HG02852 (cell line): ENCODE measurements at regions not wholly inside any gene's neighbourhood (a gene's known extent, or its start where the extent isn't known, plus 50 kb on each side); places are given as distances from the start of the nearest gene placed in this dataset.

Experiments used
- ATAC-seq: cut with Tn5 transposase; IDR thresholded peaks from one replicate; pipeline ENCODE4 v1.9.1; 2021; ENCODE audit warnings: mild to moderate bottlenecking, moderate library complexity; ENCODE audit not compliant: unreplicated experiment

DNA sequence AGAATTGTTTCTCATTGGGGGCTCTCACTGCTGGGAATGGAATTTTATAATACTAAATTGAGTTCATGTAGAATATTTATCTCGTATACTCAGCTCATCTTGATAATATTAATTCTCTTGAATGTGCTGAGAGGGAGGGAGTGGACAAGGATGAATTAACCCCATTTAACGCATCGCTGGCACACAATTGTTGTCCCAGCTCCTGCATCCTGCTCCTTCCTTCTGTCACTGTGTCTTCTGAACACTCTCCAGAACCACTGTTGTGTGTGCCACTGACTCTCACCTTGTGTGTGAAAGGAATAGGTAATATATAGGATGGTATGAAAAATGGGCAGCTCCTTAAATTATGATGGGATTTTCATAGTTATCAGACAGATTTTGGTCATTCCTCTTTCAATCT is 267.3 kb downstream of the MTRR start:
- ATAC-seq, result no peak

GRCh38 chr5:8137941-8138550 is 269.1 kb downstream of the MTRR start:
- ATAC-seq, result no peak

GRCh38 chr5:8138884-8139283 is 269.9 kb downstream of the MTRR start:
- ATAC-seq, result no peak

DNA sequence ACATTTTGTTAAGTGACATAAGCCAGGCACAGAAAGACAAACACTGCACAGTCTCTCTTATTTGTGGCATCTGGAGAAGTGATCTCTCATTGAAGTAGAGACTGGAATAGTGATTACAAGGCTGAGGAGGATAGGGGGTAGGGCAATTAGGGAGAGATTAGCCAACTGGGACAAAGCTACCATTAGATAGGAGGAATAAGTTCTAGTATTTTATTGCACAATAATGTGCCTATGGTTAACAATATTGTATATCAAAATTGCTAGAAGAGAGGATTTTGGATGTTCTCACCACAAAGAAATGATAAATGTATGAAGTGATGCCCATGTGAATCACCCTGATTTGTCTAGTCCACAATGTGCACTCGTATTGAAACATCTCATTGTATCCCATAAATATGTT is 281.8 kb downstream of the MTRR start:
- ATAC-seq, result no peak

DNA sequence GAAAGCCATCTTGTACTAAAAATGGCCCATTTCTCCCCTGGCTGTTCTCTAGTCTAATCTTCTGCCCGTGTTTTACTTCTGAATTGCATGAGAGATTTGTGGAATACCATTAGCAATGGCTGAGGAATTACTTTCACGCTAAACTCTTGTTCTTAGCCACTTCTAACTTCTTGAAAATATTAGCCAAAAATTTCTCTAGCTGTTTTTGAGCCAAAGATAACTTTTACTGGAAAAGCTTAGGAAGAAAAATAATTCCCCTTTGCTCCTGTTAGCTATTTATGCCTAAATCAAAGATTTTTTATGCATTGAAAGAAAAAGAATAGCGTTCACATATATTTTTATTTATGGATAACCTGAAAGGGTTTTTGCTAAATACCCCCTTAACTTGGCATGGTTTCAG is 287.8 kb downstream of the MTRR start:
- ATAC-seq, result no peak

DNA sequence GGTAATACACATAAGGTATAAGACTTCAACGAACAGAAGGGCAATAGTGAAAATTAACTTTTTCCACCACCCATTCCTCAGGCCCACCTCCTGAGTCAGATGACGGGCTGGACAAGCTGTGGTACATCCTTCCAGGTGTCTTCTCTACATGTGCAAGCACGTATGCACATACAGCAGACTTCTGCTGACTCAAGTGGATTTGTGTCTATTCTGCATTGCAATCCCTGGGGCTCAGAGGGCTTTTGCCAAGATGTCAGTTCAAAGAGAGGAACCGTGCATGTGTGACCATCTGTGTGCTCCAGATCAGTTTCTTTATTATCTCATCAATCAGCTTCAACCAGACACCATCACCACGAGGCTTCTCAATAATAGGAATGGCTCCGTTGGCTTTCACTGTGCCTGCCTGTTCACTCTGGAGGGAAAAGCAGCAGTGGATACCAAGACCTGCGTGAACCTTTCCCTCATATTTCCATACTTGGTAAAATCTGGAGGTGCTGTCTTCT is 288.4 kb downstream of the MTRR start:
- ATAC-seq, result no peak

GRCh38 chr5:8176101-8176693 is 307.2 kb downstream of the MTRR start:
- ATAC-seq, result no peak

- peak; percentile 97 for ATAC-seq
These were observed 315.6 kb downstream of the MTRR start for GRCh38 chr5:8184455-8185063.

DNA sequence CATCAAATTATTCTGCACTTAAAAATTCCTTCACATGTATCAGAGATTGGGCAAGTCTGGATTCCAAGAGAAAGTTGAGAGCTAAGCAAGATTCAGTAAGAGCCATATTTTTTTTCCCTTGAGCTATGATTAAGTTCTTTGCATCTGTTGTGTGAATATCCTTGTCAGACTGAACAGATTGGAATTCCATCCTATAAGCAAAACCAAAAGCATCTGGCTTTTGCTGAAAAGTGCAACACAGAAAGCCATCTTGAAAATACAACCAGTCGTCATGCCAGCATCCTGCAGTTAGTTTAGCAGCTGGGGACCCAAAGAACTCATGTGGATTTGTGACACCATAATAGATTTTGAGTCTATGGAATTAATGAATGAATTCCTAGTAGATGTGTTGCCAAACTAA is 316.9 kb downstream of the MTRR start:
- ATAC-seq, result no peak

- no peak for ATAC-seq
These were observed 320.1 kb downstream of the MTRR start for GRCh38 chr5:8188874-8189565.

DNA sequence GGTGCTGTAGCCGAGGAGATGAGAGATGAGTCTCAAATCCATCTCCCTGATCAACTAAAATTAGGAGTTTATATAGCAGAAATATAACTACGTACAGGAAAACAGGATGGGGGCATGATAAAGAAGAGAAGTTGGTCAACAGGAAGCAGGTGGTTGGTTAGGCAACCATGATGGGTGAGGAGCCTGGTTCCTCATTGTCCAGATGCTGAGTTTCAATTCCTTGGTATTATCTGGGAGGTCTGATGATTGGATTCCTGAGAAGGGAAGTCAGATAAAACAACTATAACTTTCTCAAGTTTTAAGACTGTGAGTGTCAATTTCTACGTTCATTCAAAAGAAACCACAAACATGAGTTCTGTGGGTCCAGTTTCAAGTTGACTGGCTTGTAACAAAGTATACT is 323.9 kb downstream of the MTRR start:
- ATAC-seq, result no peak

DNA sequence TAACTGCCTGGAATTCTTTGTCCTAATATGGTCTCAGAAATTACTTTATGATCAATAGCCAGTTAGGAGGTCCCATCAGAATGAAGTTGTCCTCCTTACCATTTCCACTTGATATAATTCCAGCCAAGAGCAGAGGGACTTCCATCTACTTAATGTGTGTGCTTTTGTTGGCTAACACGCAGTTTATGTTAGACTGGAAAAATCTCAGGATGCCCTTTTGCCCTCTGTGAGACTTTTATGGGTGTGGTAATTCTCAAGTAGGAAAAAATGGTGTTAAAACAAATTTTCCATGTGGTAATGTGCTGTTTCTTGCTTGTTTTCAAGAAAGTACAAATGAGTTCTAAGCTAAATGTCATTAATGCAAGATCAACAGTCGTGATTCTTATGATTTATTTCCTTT is 327.1 kb downstream of the MTRR start:
- ATAC-seq, result no peak

GRCh38 chr5:8208307-8208706 is 339.4 kb downstream of the MTRR start:
- no peak for ATAC-seq

- ATAC-seq, result no peak
These were observed 340.6 kb downstream of the MTRR start for GRCh38 chr5:8209500-8209899.

GRCh38 chr5:8213701-8214240 is 344.8 kb downstream of the MTRR start:
- no peak for ATAC-seq

DNA sequence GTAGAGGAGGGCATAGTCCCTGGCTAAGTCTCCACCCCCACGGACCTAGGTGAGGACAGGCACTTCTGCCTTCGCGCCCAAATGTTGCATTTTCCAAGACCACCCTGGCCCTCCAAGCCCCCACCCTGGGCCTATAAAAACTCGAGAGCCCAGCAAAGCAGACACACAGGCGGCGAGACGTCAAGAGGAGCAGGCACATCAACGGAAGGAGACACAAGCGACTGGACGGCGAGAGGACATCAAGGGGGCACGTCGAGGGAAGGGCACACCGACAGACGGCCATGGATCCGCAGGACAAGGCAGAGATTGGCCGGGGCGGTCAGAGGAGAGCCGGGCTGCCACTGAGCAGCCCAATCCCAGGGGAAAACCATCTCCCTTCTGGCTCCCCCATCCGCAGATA is 348.0 kb downstream of the MTRR start:
- ATAC-seq, result no peak

- ATAC-seq, result no peak
These were observed 357.2 kb downstream of the MTRR start for GRCh38 chr5:8226148-8226547.

GRCh38 chr5:8227112-8227511 is 358.2 kb downstream of the MTRR start:
- no peak for ATAC-seq

DNA sequence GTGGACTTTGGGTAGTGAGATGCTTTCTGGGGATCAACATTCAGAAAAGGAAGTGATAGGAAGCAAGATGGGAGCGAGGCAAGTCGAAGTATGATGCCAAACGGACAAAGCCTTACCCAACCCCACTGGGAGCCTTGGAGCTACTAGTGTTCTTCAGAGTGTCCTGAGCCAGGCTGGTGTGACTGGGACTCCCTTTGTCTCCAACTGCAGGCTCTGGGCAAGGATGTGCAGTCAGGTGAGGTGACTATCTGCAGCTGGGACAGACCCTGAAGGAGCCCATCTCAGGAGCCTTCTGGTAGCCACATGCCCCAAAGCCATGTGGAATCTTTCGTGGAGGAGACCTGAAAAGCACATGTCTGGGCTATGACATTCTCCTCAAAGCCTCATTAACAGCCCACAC is 360.6 kb downstream of the MTRR start:
- no peak for ATAC-seq

- ATAC-seq, result no peak
These were observed 361.9 kb downstream of the MTRR start for GRCh38 chr5:8230868-8231267.

DNA sequence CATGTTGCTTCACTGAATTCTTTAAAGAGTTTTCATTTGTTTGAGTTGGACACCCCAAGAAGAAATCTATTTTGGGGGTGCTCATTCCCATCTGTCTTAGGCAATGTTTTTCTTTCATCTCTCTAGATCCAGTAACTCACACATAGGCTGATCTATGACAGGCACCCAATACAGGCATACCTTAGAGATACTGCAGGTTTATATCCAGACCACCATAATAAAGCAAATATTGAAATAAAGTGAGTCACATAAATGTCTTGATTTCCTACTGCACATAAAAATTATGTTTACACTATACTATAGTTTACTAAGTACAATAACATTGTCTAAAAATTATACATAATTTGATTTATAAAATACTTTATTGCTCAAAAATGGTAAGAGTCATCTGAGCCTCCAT is 364.5 kb downstream of the MTRR start:
- no peak for ATAC-seq
